ENCODE measurements at regions not wholly inside any gene's neighbourhood (a gene's known extent, or its start where the extent isn't known, plus 50 kb on each side); places are given as distances from the start of the nearest gene placed in this dataset.

DNA sequence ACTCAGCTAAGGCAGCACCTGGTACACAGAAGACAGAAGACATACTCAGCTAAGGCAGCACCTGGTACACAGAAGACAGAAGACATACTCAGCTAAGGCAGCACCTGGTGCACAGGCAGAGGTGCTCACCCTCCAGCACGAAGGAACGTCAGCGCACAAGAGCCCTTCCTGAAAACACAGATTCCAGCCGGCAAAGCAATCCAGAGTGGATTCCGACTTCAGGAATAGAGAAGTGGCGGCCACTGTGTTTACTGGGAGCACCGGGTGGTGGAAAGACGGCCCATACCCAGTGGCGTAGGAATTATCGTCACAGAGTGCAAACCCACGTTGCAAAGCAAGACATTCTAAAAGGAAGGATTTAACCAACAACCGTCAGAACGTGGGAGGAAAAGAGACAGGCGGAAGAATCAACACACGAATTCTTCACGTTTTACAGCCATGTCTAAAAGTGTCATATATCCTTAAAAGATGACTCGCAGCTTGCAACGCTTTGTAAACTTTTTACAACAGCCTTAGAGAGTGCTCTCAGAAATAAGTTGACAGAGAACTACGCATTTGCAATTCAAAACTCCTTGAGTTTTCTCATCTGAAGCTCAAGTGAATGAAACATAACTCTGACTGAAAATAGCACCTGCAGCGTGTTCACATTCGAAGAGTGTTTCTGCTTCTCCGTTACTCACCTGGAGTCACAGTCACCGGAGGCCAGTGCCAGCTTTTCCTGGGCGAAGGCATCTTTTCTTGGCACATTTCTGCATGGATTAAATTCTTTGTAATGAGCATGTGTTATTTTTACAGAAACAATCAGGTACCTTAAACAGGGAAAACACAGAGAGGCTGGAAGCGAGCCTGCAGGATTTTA lies 55.8 kb upstream of the GALNT9 start:
- DNase-seq (ENCODE audit: low read depth, low spot score) = no peak
- H3K4me3 ChIP-seq (ENCODE audit: low read length) = no peak overlapping the region

DNA sequence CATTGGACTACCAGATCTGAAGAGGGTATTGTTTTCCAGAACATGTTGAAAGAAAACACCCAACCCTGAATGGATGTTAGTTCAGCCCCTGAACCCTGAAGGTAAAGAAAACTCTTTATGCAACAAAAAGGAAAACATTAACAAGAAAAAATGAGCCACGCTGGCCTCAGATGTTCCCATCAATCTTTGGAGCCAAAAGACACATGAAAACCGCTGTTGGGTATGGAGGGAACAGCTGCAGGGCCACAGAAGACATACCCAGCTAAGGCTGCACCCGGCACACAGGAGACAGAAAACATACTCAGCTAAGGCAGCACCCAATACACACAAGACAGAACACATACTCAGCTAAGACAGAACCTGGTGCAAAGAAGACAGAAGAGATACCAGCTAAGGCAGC lies 51.3 kb upstream of the GALNT9 start:
- no peak for DNase-seq (ENCODE audit: low read depth, low spot score)
- H3K4me3 ChIP-seq (ENCODE audit: low read length) = no peak overlapping the region

GRCh38 chr12:132379996-132380395 lies 50.6 kb upstream of the GALNT9 start:
- no peak for DNase-seq (ENCODE audit: low read depth, low spot score)
- H3K4me3 ChIP-seq (ENCODE audit: low read length) = no peak overlapping the region

GRCh38 chr12:132379576-132379975 lies 50.2 kb upstream of the GALNT9 start:
- no peak for DNase-seq (ENCODE audit: low read depth, low spot score)
- H3K4me3 ChIP-seq (ENCODE audit: low read length) = no peak overlapping the region

Measured in Jurkat, Clone E6-1 (cell line).